GM21619 (cell line): ENCODE measurements at regions not wholly inside any gene's neighbourhood (a gene's known extent, or its start where the extent isn't known, plus 50 kb on each side); places are given as distances from the start of the nearest gene placed in this dataset.
"Not testable (repeated sequence)": the region's sequence is repeated elsewhere in the genome, so short reads cannot be mapped to it uniquely, and the experiment has no call there.

Experiments
- ATAC-seq: cut with Tn5 transposase; IDR thresholded peaks from one replicate; pipeline ENCODE4 v1.9.1; 2021; ENCODE audit not compliant: unreplicated experiment

DNA sequence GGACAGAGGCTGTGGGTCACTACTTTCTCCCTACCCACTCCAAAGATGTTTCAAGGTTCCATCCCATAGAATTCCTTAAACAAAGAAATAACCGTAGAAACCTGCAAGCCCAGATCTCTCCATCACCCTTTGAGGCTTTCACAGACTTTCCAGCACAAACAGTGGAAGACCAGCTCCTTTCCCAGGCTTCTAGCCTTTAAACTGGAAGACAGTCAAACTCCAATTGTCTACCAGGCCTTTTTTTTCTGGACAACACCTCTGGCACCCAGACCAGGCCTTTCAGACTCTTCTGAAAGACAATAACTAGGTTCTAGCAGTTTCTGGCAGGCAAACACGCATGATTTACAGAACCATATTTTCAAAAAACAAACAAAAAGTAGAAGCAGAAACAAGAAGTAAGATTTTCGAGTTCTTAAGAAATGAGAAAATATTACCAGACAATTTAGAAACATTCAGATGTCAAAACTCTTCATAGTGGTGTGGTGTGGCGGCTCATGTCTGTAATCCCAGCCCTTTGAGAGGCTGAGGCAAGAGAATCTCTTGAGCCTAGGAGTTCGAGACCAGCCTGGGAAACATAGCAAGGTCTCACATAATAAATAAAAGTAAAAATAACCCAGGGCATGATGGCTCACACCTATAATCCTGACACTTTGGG, 73.0 kb upstream of the EPCAM start:
- ATAC-seq = no peak

DNA sequence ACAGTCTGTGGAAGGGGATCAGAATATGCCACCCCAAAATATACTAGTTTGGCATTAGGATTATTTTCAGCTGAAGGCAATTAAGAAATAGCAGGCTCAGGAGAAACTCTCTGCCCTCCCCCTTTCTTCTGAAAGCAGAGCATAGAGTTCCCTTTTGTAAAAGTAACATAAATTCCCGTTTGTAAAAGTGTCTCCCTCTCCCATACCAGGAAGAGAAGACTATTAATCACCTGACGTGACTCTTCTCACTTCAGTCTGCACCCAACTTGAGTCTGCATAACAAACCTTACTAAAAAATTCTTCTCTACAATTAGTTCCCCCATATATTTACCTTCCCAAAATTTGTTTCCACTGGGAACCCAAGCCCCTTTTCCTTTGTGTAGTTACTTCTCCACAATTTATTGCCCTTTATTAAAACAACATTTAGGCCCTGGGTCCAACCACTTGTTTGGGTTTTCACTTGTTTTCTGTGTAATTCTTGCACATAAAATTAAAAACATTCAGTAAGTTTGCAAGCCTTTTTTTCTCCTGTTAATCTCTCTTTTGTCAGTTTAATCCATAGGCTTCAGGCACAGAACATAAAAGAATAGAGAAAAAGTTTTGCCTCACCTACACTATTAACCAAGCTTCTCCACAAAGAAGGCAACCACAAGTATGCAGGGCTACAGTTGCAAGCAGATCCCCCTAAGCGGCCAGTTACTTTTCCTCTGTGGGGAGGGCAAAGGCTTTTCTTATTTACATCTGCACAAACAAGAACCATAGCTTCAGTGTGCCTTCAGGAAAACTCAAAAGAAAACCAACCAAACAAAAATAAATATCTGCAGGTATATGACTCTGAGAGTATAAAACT, 73.8 kb upstream of the EPCAM start:
- no peak for ATAC-seq

DNA sequence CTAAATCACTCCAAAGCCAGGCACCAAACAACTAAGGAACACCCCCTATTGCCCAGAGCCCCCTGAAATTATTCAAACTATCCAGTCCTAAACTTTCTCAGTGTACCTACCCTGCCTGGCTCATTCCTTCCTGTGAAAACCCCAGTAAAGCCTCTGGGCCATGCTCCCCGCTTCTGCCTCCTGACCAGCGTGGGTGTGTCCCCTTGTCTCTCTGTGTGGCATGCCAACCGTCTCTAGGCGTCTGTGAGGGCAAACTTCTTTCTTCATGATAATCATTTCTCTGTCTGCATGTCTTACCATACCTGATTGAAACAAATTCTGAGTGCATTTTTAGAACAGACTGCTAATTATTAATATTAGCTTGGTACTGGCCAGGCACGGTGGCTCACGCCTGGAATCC, 75.1 kb upstream of the EPCAM start:
- ATAC-seq = no peak

DNA sequence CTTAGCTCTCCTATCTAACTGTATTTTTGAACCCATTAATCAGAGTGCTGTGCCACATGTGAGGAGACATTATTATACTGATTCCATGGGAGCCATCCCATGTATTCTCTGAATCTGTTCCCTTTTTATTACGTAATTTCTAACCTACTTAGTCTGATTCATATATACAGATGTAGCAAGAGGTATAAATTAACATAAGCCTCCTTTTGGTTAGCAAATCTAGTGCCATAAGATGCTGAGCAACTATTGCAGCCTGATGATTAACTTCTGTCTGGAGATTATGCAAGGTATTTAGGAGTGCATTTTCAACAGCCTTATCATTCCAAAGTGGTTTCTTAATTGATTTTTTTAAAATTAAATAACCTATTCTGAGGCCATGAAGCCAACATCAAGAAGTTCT, 80.2 kb upstream of the EPCAM start:
- no peak for ATAC-seq

DNA sequence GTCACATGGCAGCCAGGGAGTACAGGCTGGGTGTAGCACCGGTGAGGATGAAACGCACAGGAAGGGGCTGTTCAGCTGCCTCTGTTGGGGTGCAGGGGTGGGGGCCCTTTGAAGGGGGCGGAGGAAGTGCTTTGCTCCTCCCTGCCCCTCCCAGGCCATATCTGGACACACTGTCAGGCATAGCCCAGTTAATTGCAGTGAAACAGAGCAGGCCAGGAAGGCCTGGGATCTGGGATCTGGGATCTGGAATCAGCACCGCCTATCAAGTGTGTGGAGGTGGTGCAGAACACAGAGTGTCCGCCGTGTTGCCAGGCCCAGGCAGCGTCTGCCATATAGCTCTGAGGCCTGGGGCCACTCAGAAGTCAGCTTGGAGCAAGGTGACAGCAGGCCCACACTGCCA, 85.5 kb upstream of the EPCAM start:
- no peak for ATAC-seq

DNA sequence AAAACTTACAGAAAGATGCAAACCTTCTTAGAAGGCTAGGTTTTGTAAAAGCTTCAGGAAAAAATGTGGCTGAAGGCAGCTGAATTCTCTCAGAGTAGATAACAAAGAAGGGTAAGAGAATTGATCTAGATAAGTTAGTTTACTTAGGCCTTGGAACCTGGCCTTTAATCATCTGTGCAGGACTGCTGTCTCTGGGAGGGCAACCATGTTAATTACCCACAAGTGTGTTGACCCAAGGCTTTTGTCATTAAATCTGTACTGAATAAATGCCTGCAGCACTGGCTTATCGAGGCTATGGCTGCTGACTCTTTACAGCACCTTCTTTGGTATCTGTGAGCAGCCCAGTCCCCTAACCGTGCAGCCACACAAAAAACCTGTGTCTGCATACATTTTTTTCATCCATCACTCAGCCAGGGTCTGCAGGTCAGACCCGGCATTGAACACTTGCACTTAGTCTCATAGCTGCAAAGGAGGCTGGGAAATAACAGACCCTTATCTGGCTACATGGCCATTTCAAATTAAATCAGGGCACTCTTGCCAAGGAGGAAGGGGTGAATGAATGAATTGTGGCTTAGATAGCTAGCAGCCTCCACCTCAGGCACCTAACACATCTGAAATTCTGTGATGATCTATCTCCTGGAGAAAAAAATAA, 86.4 kb upstream of the EPCAM start:
- ATAC-seq = no peak

DNA sequence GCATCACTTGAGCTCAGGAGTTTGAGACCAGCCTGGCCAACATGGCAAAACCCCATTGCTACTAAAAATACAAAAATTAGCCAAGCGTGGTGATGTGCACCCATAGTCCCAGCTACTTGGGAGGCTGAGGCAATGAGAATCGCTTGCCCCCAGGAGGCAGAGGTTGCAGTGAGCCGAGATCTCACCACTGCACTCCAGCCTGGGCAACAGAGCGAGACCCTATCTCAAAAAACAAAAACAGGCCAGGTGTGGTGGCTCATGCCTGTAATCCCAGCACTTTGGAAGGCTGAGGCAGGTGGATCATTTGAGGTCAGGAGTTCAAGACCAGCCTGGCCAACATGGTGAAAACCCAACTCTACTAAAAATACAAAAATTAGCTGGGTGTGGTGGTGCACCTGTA, 89.6 kb upstream of the EPCAM start:
- not testable (repeated sequence) for ATAC-seq

DNA sequence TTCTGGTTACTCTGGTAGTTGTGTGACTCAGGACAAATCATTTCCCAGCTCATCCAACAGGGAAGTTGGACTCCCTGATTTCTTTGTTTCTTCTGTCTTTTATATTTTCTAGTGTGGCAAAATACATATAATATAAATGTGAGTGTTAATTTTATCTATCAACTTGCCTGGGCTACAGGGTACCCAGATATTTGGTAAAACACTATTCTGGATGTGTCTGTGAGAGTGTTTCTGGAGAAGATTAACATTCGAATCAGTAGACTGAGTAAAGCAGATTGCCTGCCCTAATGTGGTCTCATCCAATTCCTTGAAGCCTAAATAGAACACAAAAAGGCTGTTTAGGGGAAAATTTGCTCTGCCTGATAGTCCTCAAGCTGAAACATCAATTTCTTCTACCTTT, 91.1 kb upstream of the EPCAM start:
- ATAC-seq = no peak

DNA sequence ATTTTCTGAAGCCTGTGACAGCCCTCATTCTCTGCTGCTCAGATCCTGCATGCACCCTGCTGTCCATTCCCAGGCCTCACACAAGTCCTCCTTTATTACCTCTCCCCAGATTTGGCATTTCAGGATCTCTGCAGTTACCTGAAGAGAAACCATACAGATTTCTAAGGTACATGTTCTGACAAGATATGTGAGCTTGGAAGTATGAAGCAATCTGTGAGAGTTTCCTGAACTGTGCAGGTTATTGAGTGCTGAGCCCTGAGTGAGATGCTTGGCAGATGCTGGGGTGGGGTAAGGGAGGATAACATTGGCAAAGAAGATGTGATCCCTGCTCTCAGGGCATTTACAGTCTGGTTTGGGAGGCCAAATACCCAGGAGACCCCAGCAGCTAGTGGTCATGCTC, 91.9 kb upstream of the EPCAM start:
- ATAC-seq = no peak

DNA sequence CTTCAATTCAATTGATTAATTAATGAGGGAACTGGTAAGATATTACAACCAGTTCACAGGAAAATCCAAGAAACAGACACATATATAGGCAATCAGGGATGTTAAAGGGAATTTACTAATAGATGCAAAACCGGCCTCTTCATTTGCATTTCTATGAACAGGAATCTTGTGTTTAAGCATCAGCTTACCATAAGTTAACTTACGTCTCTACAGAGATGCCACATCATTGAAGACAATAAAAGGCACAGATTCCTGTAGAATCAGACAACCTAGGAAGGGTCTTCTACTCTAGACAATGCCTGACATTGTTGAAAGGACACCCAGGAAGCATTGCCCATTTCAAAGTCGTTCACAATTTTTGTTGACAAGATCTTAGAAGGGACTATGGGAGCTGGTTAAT, 93.0 kb upstream of the EPCAM start:
- no peak for ATAC-seq

DNA sequence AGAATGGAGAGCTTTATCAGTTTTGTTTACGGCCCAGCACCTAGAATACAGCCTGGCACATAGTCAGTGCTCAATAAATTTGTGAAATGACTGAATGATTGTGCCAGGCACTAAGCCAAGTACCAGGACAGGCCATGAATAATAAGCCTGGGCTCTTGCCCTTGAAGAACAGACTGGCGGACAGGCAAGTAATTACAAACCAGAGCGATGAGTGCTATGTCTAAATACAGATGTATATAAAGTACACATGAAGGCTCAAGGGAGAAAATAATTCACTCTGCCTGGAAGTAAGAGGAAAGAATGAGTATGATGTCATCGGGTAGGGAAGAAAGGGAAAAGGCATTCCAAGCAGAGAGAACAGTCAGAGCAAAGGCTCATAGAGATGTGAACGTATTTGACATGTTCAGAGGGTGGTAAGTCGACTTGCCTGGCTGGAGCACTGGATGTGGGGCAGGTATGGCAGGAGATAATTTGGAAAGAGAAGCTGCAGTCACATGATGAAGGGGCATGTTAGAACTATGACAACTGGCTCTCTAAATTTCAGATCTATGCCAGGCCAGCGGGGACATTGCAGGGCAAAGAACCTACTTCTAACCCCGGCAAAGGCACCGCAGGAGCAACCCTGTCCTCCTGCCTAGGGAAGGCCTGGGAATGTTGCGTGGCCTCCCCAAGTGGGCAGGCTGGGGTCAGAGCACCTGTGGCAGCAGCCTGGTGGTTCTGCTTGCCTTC, 94.9 kb upstream of the EPCAM start:
- no peak for ATAC-seq

DNA sequence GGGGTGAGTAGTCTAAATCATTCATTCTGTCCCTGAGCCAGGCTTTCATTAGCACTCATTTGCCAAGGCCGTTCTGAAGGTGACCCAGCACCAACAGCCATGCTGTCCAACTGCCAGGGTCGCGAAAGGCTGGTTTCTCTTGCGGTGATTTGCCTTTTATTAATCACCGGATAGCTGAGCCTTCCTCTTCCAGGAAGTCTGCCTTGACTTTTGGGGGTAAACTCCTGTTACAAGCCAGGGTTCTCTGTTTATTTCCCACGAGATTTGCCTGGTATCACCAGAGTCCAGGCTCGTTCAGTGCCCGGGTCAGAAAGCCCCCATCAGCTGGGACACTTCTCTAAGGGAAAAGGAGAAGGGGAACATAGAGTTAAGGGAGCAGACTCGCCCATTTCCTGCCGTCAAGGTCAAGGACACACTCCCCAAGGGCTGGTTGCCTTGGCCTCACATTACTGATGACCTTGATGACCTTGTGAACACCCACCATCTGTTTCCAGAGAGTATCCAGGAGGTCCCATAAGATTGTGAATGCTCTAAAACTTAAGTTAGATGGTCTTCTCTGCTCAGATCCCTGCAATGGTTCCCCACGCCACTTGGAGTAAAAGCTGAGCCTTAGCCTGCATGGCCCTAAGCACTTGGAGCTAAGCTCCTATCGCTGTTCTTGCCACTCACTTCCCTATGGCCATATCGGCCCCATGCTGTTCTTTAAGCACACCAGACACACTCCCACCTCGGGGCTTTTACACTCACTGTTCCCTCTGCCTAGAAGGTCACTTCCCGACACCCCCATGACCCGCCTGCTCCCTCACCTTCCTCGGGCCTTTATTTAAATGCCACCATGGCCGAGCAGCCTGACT, 96.0 kb upstream of the EPCAM start:
- ATAC-seq = no peak

DNA sequence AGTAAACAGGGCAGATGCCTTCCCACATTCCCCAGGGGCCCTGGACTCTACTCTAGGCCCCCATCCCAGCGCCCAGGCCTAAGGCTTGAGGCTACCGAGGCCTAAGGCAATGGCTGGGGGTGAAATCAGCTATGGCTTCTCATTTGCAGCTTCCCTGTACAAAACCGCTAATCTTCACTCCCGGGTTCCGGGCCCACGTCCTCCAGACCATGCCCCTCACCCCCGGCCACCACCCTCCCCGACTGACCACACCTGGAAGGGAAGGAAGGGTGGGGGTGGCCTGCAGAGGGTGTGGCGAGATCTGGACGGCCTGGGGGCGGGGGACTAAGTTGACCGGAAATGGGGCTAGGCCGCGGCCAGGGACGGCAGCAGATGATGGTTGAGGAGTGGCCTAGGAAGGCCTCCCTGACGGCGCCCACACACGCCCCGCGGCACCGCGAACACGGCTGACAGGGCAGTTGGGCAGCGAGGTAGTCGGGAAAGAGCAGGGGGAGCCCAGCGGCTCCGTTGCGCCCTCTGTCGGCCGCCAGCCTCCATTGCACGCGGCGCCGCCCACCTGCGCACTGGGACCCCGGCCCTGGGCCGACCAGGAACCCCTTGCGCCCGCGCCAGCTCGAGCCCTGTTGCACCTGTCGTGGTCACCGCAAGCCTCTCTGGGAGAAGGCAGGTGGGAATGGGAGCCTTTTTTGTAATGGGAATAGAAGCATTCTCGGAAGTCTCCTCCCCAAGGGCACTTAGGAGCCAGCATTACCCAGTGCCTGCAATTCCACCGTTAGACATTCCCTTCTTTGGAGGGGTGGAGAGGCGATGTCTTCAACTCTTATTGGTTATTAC, 95.9 kb upstream of the CALM2 start:
- no peak for ATAC-seq

DNA sequence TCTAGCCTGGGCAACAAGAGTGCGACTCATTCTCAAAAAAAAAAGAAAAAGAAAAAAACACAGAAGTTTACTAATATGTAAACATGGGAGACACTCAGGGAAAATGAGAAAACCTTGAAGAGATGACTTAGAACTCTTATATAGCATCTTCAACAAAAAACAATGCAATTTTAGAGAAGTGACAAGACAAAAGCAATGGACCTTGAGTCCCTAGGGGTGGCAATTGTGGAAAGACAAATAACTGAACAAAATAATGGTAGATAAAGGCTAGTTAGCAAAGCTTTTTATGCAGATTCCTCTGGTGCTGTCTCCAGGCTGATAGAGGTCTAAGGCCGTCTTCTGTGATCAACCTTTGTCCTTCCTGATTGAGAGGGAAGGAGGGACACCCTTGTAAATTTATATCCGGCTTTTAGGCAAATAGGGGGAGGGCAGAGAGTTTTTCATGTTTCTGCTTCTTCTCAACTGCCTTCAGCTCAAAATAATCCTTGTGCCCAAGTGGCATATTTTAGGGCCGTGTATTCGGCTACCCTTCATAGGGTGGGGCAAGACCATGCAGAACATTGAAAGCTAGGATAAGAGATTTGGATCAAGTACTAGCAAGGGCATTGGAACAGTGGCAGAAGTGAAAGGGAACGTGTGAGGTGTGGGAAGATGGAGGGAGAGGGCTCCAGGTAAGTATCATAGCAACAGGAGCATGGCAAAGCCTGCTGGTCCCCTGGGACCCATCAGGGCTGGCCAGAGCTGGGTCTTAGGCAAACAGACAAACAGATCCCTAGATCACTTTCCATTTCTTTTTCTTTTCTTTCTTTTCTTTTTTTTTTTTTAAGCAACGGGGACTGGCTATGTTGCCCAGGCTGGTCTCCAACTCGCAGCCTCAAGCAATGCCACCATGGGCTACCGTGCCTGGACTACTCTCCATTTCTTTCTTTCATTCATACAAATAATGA, 95.0 kb upstream of the CALM2 start:
- no peak for ATAC-seq

DNA sequence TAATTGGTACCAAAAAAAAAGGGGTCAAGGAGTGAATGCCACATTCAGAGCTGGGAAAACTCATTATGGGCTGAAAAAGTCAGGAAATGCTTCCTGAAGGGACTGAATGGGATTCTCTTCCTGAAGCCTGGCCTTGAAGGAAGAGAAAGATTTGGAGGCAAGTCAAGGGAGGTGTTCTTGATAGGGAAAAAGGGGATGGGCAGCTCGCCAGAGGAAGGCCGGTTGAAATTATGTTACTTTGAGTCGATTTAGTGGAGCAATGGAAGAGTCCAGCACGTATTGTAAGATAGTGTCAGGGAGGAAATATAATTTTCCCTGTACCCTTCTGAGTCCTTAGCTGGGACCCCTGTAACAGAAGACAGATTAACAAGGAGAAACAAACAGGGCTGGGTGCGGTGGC, 94.1 kb upstream of the CALM2 start:
- no peak for ATAC-seq

DNA sequence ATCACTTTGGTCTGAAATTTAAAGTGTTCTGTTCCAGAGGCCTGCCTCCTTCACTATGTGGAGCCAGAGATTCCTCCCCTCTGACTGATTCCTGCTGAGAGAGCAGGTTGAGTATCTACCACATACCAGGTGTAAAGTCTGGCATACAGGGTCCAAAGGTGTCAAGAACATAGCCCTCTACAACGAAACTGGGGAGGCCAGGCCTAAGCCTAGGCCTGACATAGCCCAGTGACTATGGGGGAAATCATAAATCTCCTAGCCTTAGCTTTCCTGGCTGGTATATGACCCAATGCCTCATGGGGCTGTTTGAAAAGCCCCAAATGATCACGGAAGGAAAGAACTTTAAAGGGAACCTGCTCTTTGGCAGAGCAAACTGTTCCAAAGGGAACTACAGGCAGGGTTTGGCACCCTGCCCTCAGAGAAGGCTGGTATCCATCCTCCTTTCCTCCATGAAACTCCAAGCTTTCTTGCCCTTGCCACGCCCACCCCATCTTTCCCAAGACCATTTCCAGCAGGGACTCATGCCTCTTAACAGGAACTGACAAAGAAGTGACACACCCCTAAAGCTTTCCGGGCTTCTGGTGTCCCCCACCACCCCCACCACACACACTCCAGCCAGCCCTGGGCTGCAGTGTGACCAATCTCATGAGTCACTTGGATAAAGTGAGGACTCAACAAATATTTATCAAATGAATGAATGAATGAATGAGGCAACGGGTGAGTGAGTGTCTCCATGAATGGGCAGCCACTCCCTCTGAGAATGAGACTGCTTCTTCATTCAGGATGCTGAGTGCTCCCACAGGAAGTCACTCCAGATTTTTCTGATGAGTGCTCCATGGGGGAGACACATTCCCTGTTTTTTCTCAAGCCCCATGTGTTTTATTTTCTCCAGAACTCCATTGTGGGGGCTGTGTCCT, 93.3 kb upstream of the CALM2 start:
- no peak for ATAC-seq

DNA sequence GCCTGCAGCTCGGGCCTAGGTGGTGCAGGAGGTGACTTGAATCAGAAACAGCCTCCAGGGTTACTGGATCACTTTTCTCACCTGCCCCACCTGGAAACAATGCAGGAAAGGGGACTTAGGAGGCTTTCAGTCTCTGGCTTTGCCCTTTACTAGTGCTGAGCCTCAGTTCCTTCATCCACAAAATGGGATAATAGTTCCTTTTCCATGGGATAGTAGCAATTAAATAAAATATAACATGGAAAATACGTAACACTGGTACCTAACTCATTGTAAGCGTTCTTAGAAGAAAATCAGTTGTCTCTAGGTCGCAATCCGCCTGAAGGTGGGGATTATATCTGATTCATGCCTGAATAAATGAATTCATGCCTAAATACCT, 91.4 kb upstream of the CALM2 start:
- ATAC-seq = no peak
